IMR-90 (cell line): ENCODE measurements at regions not wholly inside any gene's neighbourhood (a gene's known extent, or its start where the extent isn't known, plus 50 kb on each side); places are given as distances from the start of the nearest gene placed in this dataset.

Experiments used
- ATAC-seq: fragments of 200-7000 bp; cut with Tn5 transposase; 2 replicates; pipeline ENCODE4 v1.9.1; 2020; ENCODE audit warnings: low read depth, mild to moderate bottlenecking, moderate library complexity
- BruUV-seq: library from RNA; stranded (reverse); fragments of 400-500 nt; replicated peaks from 2 replicates; lab custom pipeline; 2021; lab: Mats Ljungman, UMichigan
- CTCF ChIA-PET: fragments of 300-600 bp; formaldehyde crosslinking; extraction: SDS; loops from one replicate; lab custom pipeline; 2021; ENCODE audit warnings: antibody characterized with exemption; lab: Yijun Ruan, JAX
- POLR2A ChIA-PET: fragments of 300-600 bp; sonication (Branson Sonifier 250); formaldehyde crosslinking; loops from one replicate; lab custom pipeline; 2022; ENCODE audit warnings: antibody characterized with exemption; ENCODE audit not compliant: unreplicated experiment; lab: Charles Lee
- DNase-seq: peaks from one replicate; pipeline ENCODE4 v3.0.0; 2013
- H2AFZ ChIP-seq: replicated peaks from 2 replicates; pipeline ENCODE3; 2013; ENCODE audit warnings: low read length, mild to moderate bottlenecking; ENCODE audit not compliant: poor library complexity
- H2AK5ac ChIP-seq: 2 replicates; pipeline ENCODE4 v1.6.1; 2013; ENCODE audit warnings: low read depth, low read length, inconsistent platforms
- H2AK9ac ChIP-seq: replicated peaks from 2 replicates; pipeline ENCODE3; 2013; ENCODE audit warnings: mild to moderate bottlenecking, low read depth, low read length, moderate library complexity; ENCODE audit not compliant: poor library complexity
- H2BK120ac ChIP-seq: 2 replicates; pipeline ENCODE4 v1.6.1; 2013; ENCODE audit warnings: low read depth, low read length, inconsistent platforms
- H2BK15ac ChIP-seq: 3 replicates; pipeline ENCODE4 v1.6.1; 2013; ENCODE audit warnings: low read depth, low read length, inconsistent platforms
- H2BK20ac ChIP-seq: 2 replicates; pipeline ENCODE4 v1.6.1; 2013; ENCODE audit warnings: low read depth, mild to moderate bottlenecking, inconsistent platforms, low read length, moderate library complexity
- H2BK5ac ChIP-seq: 2 replicates; pipeline ENCODE4 v1.6.1; 2013; ENCODE audit warnings: mild to moderate bottlenecking, low read depth, low read length, inconsistent platforms; ENCODE audit not compliant: poor library complexity, severe bottlenecking
- H3K14ac ChIP-seq: replicated peaks from 2 replicates; pipeline ENCODE4 v1.6.1; 2013; ENCODE audit warnings: low read depth, low read length, inconsistent platforms
- H3K18ac ChIP-seq: 2 replicates; pipeline ENCODE4 v1.6.1; 2013; ENCODE audit warnings: low read depth, low read length, control low read depth
- H3K23ac ChIP-seq: 2 replicates; pipeline ENCODE4 v1.6.1; 2013; ENCODE audit warnings: low read depth, low read length, inconsistent platforms
- H3K27ac ChIP-seq: 2 replicates; pipeline ENCODE4 v1.5.1; 2013; ENCODE audit warnings: mild to moderate bottlenecking, control low read depth, low read length; ENCODE audit not compliant: insufficient read depth
- H3K27me3 ChIP-seq: 2 replicates; pipeline ENCODE4 v1.6.1; 2013; ENCODE audit warnings: low read length; ENCODE audit not compliant: control insufficient read depth, insufficient read depth
- H3K36me3 ChIP-seq: 2 replicates; pipeline ENCODE4 v1.6.1; 2013; ENCODE audit warnings: low read length, mixed read lengths; ENCODE audit not compliant: control insufficient read depth, insufficient read depth
- H3K4ac ChIP-seq: 2 replicates; pipeline ENCODE4 v1.6.1; 2013; ENCODE audit warnings: low read depth, low read length, inconsistent platforms
- H3K4me1 ChIP-seq: 2 replicates; pipeline ENCODE4 v1.6.1; 2013; ENCODE audit warnings: low read length, mixed read lengths; ENCODE audit not compliant: control insufficient read depth, insufficient read depth
- H3K4me2 ChIP-seq: 2 replicates; pipeline ENCODE4 v1.6.1; 2013; ENCODE audit warnings: low read depth, mild to moderate bottlenecking, control low read depth, low read length, moderate library complexity
- H3K4me3 ChIP-seq: 2 replicates; pipeline ENCODE4 v1.5.1; 2013; ENCODE audit warnings: low read depth, mild to moderate bottlenecking, control low read depth, low read length, moderate library complexity; ENCODE audit not compliant: insufficient read depth
- H3K56ac ChIP-seq: 2 replicates; pipeline ENCODE4 v1.6.1; 2013; ENCODE audit warnings: low read length, inconsistent platforms; ENCODE audit not compliant: insufficient read depth; ENCODE audit errors: extremely low read depth
- H3K79me1 ChIP-seq, 2 experiments: 2 replicates each; pipeline ENCODE4 v1.6.1; 2013; ENCODE audit warnings: low read length in 2 of 2, inconsistent platforms in 1 of 2, low read depth in 1 of 2
- H3K9ac ChIP-seq: 2 replicates; pipeline ENCODE4 v1.6.1; 2013; ENCODE audit warnings: low read depth, low read length, control low read depth
- H3K9me1 ChIP-seq: 2 replicates; pipeline ENCODE4 v1.6.1; 2013; ENCODE audit warnings: low read length, inconsistent platforms; ENCODE audit not compliant: insufficient read depth
- H3K9me3 ChIP-seq: 2 replicates; pipeline ENCODE4 v1.6.1; 2013; ENCODE audit warnings: low read length; ENCODE audit not compliant: control insufficient read depth, insufficient read depth
- H4K20me1 ChIP-seq: 2 replicates; pipeline ENCODE4 v1.6.1; 2013; ENCODE audit warnings: low read length, inconsistent platforms; ENCODE audit not compliant: insufficient read depth
- H4K5ac ChIP-seq: 2 replicates; pipeline ENCODE4 v1.6.1; 2013; ENCODE audit warnings: mild to moderate bottlenecking, low read depth, low read length, control low read depth
- H4K8ac ChIP-seq, 2 experiments: 2 replicates each; pipeline ENCODE4 v1.6.1; 2013; ENCODE audit warnings: low read depth in 2 of 2, low read length in 2 of 2, control low read depth in 1 of 2, inconsistent platforms in 1 of 2
- H4K91ac ChIP-seq: 2 replicates; pipeline ENCODE4 v1.6.1; 2013; ENCODE audit warnings: low read depth, low read length, inconsistent platforms; ENCODE audit not compliant: insufficient read depth
- BHLHE40 ChIP-seq: fragments of 150-350 bp; IDR thresholded peaks from 2 replicates; pipeline ENCODE4 v1.6.1; 2016; ENCODE audit warnings: mild to moderate bottlenecking, low read depth, low read length
- CEBPB ChIP-seq: IDR thresholded peaks from 2 replicates; pipeline ENCODE4 v1.6.1; 2012; ENCODE audit warnings: low read depth, low read length, improper control_type of control experiment
- CHD1 ChIP-seq: IDR thresholded peaks from 2 replicates; pipeline ENCODE4 v1.6.1; 2012; ENCODE audit warnings: low read depth, low read length, improper control_type of control experiment
- FOS ChIP-seq: fragments of 150-350 bp; IDR thresholded peaks from 2 replicates; pipeline ENCODE4 v1.6.1; 2016; ENCODE audit warnings: low read depth, low read length
- MAFK ChIP-seq: IDR thresholded peaks from 2 replicates; pipeline ENCODE4 v1.6.1; 2012; ENCODE audit warnings: low read depth, low read length, improper control_type of control experiment
- MAZ ChIP-seq: IDR thresholded peaks from 2 replicates; pipeline ENCODE4 v1.6.1; 2012; ENCODE audit warnings: low read depth, mild to moderate bottlenecking, low read length, improper control_type of control experiment, moderate library complexity, borderline replicate concordance
- MXI1 ChIP-seq: IDR thresholded peaks from 2 replicates; pipeline ENCODE4 v1.6.1; 2012; ENCODE audit warnings: low read depth, mild to moderate bottlenecking, low read length, moderate library complexity, borderline replicate concordance
- NFE2L2 ChIP-seq: fragments of 150-350 bp; IDR thresholded peaks from 2 replicates; pipeline ENCODE4 v1.6.1; 2016; ENCODE audit warnings: low read depth, mild to moderate bottlenecking, low read length
- POLR2A ChIP-seq: IDR thresholded peaks from 2 replicates; pipeline ENCODE4 v1.6.1; 2012; ENCODE audit warnings: mild to moderate bottlenecking, low read depth, low read length
- RAD21 ChIP-seq: IDR thresholded peaks from 2 replicates; pipeline ENCODE4 v1.6.1; 2012; ENCODE audit warnings: low read length, improper control_type of control experiment
- RCOR1 ChIP-seq: IDR thresholded peaks from 2 replicates; pipeline ENCODE4 v1.6.1; 2012; ENCODE audit warnings: mild to moderate bottlenecking, low read length, improper control_type of control experiment; ENCODE audit not compliant: insufficient replicate concordance
- RFX5 ChIP-seq: IDR thresholded peaks from 2 replicates; pipeline ENCODE4 v1.8.0; 2012; ENCODE audit warnings: low read depth, mild to moderate bottlenecking, low read length, moderate library complexity
- SMC3 ChIP-seq: fragments of 150-350 bp; IDR thresholded peaks from 2 replicates; pipeline ENCODE4 v1.6.1; 2016; ENCODE audit warnings: low read depth, mild to moderate bottlenecking, antibody characterized with exemption, low read length, moderate library complexity
- WGBS, 2 experiments: methylation state at CpG; one replicate each; pipeline versions ENCODE4 v1.1.5 to v1.1.7; 2013; ENCODE audit warnings: missing lambda C conversion rate in 2 of 2; ENCODE audit not compliant: insufficient read length in 1 of 2; ENCODE audit errors: extremely low coverage in 2 of 2; 5-methylcytosine and 5-hydroxymethylcytosine counted together
- dilution Hi-C: fragments of 300-500 bp; cut with HindIII; formaldehyde crosslinking; loops from one replicate; pipeline ENCODE4 v1.14.3; 2018; ENCODE audit warnings: low sequenced_read_pairs; ENCODE audit not compliant: unreplicated experiment
- in situ Hi-C: fragments of 300-500 bp; cut with MboI; formaldehyde crosslinking; loops from 3 replicates; pipeline ENCODE4 v1.14.3; 2019; ENCODE audit warnings: low sequenced_read_pairs, inconsistent platforms, mixed read lengths
- intact Hi-C: fragments of 100-400 bp; cut with micrococcal nuclease; formaldehyde crosslinking; loops from 2 replicates; pipeline ENCODE4 v1.10.0; 2022
- TF ChIP-seq, protein P1 (sequence below): conservative IDR thresholded peaks from 2 replicates; pipeline ENCODE4 v1.5.1; 2012; ENCODE audit warnings: mild to moderate bottlenecking, low read depth, low read length, improper control_type of control experiment
- TF ChIP-seq, protein P2 (sequence below): fragments of 150-350 bp; IDR thresholded peaks from 2 replicates; pipeline ENCODE4 v1.6.1; 2017; ENCODE audit warnings: mild to moderate bottlenecking, antibody characterized with exemption, low read length, low read depth
- TF ChIP-seq, protein P3 (sequence below): fragments of 150-350 bp; IDR thresholded peaks from 2 replicates; pipeline ENCODE4 v1.6.1; 2016; ENCODE audit warnings: low read depth, mild to moderate bottlenecking, low read length, moderate library complexity, borderline replicate concordance

DNA sequence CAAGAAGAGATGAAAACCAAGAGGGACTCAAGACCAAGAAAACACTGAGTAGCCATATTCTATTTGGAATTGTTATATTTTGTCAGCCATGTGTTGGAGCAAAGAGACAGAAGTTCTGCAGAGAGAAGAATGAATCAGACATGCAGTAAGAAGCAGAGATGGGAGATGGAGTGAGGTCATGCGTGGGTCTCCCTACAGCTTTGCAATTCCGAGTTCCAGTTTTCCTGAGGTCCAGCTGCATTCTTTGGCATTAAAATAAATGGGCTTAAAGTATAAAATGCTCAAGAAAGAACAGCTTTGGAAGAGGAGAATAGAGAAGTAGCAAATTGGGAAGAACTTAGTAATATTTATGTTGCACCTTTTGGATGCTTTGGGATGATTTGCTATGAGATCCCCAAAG is 361.6 kb downstream of the NPR3 start:
- H3K27me3 ChIP-seq: no peaks in the 10 kb centered on the region
- H2AK9ac ChIP-seq: no peak overlapping the region
- intact Hi-C loops: loop anchor here (5.0 kb wide), 1 partner anchor 360 kb away; the partner anchor contains the start of gene NPR3
- ATAC-seq: no peak
- peak overlapping the region; percentile 89 for H2BK20ac ChIP-seq
- in situ Hi-C loops: no loop called here
- no peak overlapping the region for H3K56ac ChIP-seq
- no peak overlapping the region for H3K9ac ChIP-seq
- peak overlapping the region; percentile 14; the same call in 1 of the 2 replicates for H2AK5ac ChIP-seq
- H4K8ac ChIP-seq: peak overlapping the region; percentile 21 to 64; a peak in 2 of 4 replicates
- no peaks in the 10 kb centered on the region; the same call in 1 of the 2 replicates for H3K9me3 ChIP-seq
- peak overlapping the region; percentile 92; the same call in 1 of the 2 replicates for H3K27ac ChIP-seq
- H3K4ac ChIP-seq: peak overlapping the region; percentile 72; the same call in 1 of the 2 replicates
- H3K14ac ChIP-seq: peak overlapping the region; percentile 17; the same call in 1 of the 2 replicates
- H3K23ac ChIP-seq: 0 out of 2 replicates have a peak overlapping the region, but pooled peaks have one; percentile 80
- DNase-seq: peak; percentile 46
- no CpG with 5 or more reads among the region's 2 CpGs for WGBS, 2 experiments
- H2AFZ ChIP-seq: no peak overlapping the region
- peak overlapping the region; percentile 34; the same call in 2 of the 3 replicates for H2BK15ac ChIP-seq
- no peaks in the 10 kb centered on the region for H3K36me3 ChIP-seq
- TF ChIP-seq CHD1 (no peak), MAZ (no peak), BHLHE40 (no peak), RAD21 (no peak), POLR2A (no peak), NFE2L2 (no peak), MXI1 (no peak), MAFK (no peak), CEBPB (no peak), FOS (no peak), RCOR1 (no peak), RFX5 (no peak), SMC3 (no peak)
- TF ChIP-seq, protein P1, sequence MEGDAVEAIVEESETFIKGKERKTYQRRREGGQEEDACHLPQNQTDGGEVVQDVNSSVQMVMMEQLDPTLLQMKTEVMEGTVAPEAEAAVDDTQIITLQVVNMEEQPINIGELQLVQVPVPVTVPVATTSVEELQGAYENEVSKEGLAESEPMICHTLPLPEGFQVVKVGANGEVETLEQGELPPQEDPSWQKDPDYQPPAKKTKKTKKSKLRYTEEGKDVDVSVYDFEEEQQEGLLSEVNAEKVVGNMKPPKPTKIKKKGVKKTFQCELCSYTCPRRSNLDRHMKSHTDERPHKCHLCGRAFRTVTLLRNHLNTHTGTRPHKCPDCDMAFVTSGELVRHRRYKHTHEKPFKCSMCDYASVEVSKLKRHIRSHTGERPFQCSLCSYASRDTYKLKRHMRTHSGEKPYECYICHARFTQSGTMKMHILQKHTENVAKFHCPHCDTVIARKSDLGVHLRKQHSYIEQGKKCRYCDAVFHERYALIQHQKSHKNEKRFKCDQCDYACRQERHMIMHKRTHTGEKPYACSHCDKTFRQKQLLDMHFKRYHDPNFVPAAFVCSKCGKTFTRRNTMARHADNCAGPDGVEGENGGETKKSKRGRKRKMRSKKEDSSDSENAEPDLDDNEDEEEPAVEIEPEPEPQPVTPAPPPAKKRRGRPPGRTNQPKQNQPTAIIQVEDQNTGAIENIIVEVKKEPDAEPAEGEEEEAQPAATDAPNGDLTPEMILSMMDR: no peak
- TF ChIP-seq, protein P2, sequence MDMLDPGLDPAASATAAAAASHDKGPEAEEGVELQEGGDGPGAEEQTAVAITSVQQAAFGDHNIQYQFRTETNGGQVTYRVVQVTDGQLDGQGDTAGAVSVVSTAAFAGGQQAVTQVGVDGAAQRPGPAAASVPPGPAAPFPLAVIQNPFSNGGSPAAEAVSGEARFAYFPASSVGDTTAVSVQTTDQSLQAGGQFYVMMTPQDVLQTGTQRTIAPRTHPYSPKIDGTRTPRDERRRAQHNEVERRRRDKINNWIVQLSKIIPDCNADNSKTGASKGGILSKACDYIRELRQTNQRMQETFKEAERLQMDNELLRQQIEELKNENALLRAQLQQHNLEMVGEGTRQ: no peak
- TF ChIP-seq, protein P3, sequence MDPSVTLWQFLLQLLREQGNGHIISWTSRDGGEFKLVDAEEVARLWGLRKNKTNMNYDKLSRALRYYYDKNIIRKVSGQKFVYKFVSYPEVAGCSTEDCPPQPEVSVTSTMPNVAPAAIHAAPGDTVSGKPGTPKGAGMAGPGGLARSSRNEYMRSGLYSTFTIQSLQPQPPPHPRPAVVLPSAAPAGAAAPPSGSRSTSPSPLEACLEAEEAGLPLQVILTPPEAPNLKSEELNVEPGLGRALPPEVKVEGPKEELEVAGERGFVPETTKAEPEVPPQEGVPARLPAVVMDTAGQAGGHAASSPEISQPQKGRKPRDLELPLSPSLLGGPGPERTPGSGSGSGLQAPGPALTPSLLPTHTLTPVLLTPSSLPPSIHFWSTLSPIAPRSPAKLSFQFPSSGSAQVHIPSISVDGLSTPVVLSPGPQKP: no peak
- no peak overlapping the region for H3K4me3 ChIP-seq
- H3K9me1 ChIP-seq: peaks cover 9% of the 10 kb centered on the region; the same call in 1 of the 2 replicates
- H3K18ac ChIP-seq: peak overlapping the region; percentile 98
- dilution Hi-C loops: no loop called here
- ChIA-PET POLR2A (no interaction called here), CTCF (no interaction called here)
- H2BK120ac ChIP-seq: peak overlapping the region; percentile 89
- H3K4me1 ChIP-seq: peaks cover 17% of the 10 kb centered on the region
- no peaks in the 10 kb centered on the region for H3K79me1 ChIP-seq
- H4K5ac ChIP-seq: peak overlapping the region; percentile 98
- BruUV-seq: no TSS peak
- H4K20me1 ChIP-seq: no peaks in the 10 kb centered on the region
- peak overlapping the region; percentile 94 for H2BK5ac ChIP-seq
- no peak overlapping the region for H3K4me2 ChIP-seq
- H4K91ac ChIP-seq: peak overlapping the region; percentile 82
